Spinal cord (tissue), 9 donors: ENCODE measurements at regions not wholly inside any gene's neighbourhood (a gene's known extent, or its start where the extent isn't known, plus 50 kb on each side); places are given as distances from the start of the nearest gene placed in this dataset.

Source experiments
- DNase-seq, 6 donors: peaks; one replicate each; pipeline versions ENCODE4 v3.0.0 to v3.0.0-alpha.2; 2013 to 2015; ENCODE audit warnings: low spot score in 6 of 6, low read depth in 4 of 6
- H3K27ac ChIP-seq: one replicate; pipeline ENCODE4 v1.5.1; 2013; ENCODE audit warnings: low read depth, low read length, control low read depth
- H3K27me3 ChIP-seq: one replicate; pipeline ENCODE4 v1.6.1; 2013; ENCODE audit warnings: low read length; ENCODE audit not compliant: control insufficient read depth, insufficient read depth
- H3K36me3 ChIP-seq: one replicate; pipeline ENCODE4 v1.6.1; 2013; ENCODE audit warnings: low read length; ENCODE audit not compliant: control insufficient read depth, insufficient read depth
- H3K4me1 ChIP-seq: one replicate; pipeline ENCODE4 v1.6.1; 2013; ENCODE audit warnings: low read length; ENCODE audit not compliant: control insufficient read depth, insufficient read depth
- H3K4me3 ChIP-seq: one replicate; pipeline ENCODE4 v1.5.1; 2013; ENCODE audit warnings: low read depth, low read length, control low read depth
- H3K9me3 ChIP-seq: one replicate; pipeline ENCODE4 v1.6.1; 2013; ENCODE audit warnings: low read length; ENCODE audit not compliant: control insufficient read depth, insufficient read depth
- WGBS: methylation state at CpG from one replicate; pipeline ENCODE4 v1.1.5; 2013; ENCODE audit warnings: missing lambda C conversion rate; ENCODE audit not compliant: insufficient coverage; 5-methylcytosine and 5-hydroxymethylcytosine counted together
- donor health status: healthy.

DNA sequence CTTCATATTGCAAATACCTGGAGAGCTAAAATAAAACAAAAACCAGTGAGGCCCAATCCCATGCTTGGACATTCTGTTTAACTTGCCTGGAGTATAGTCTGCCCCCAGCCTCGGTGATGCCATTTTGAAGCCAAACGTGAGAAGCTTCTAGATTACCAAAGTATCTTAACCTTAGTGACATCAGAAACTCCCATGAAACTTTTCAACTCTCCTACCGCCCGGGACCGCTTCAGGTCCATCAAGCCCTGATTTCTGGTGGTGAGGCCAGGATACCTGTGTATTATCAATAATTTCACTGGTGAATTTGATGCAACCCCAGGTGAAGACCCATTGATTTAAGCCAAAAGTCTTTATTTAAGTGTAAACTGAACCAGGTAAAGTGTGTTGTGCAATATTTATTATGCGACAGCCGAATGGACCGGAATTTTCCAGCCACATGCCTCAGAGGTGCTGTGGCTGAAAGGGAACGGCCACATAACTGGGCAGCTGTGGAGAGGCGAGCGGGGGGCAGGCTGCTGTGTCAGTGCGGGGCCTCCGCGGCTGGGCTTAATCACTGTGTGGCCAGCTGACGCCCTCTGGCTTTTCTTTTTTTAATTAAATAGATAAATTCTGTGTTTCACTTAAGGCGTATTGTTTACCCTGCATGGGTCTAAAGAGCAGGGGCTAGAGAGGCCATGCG is 385.5 kb upstream of the B3GAT1 start:
- Histone ChIP-seq H3K27me3 (no peaks in the 10 kb centered on the region), H3K36me3 (no peaks in the 10 kb centered on the region), H3K4me3 (no peak overlapping the region), H3K27ac (no peak overlapping the region), H3K4me1 (peaks cover 24% of the 10 kb centered on the region), H3K9me3 (no peaks in the 10 kb centered on the region)
- 88% methylated on average over 10 of the region's 17 CpGs for WGBS
- no peak for DNase-seq

DNA sequence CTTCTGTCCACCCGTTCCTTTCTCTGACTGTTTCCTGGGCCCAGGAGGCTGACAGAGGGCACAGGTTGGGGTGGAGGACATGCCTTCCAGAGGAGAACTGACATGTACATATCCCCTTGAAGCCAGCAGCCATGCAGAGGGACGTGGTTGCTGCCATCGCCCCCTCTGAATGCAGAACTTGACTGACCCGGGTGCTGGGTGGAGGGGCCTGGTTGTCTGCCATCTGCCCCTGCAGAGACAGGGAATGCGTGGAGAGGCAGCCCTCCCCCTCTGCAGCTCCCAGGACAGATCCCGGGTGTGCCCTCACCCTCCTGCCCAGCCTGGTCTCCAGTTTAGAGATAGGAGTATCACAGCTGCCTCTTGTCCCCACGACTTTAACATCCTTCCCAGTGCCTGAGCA is 383.0 kb upstream of the B3GAT1 start:
- H3K36me3 ChIP-seq, result no peaks in the 10 kb centered on the region
- H3K4me3 ChIP-seq, result no peak overlapping the region
- H3K27ac ChIP-seq, result no peak overlapping the region
- H3K4me1 ChIP-seq, result peaks cover under 1% of the 10 kb centered on the region
- WGBS, result 88% methylated on average over 5 of the region's 7 CpGs
- no peaks in the 10 kb centered on the region for H3K9me3 ChIP-seq
- no peak for DNase-seq
- no peaks in the 10 kb centered on the region for H3K27me3 ChIP-seq

DNA sequence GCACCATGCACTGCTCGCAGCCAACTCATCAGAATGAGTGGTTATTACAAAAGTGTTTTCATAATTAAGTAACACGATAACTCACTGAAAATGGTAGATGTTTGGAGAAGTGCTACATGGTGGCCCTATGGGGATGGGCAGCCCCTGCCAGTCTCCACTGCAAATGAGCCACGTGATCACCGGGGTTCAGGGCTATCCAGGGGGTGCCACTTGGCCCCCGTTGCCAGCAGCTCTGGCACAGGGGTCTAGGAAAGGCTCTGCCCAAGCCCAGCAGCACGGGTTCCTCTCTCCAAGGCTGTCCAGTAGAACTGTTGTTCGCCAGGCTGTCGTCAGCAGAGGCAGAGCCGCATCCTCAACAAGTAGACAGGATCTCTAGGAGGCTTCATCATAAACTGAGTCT is 382.1 kb upstream of the B3GAT1 start:
- 81% methylated on average over 7 of the region's 9 CpGs for WGBS
- H3K36me3 ChIP-seq, result no peaks in the 10 kb centered on the region
- H3K4me3 ChIP-seq, result no peak overlapping the region
- H3K9me3 ChIP-seq, result no peaks in the 10 kb centered on the region
- no peak for DNase-seq
- H3K27ac ChIP-seq, result no peak overlapping the region
- no peaks in the 10 kb centered on the region for H3K27me3 ChIP-seq
- no peaks in the 10 kb centered on the region for H3K4me1 ChIP-seq

DNA sequence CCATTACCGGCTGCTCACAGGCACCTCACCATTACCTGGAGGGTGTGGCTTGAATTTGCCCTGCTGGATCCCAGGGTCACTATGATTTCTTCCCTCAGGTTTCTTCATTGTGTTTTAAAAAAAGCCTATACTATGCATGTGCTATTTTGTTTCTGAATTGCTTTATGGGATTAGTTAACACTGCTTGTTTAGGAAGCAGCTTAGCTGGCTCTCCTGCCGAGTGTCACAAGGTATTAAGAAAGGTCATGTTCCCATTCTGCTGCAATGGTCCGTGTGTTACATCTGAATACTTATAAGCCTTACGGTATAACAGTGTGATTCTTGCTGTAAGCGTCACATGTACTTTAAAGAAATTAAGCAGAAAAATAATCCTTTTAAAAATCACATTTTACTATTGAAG is 380.6 kb upstream of the B3GAT1 start:
- WGBS, result 50% methylated on average over 1 of the region's 5 CpGs

DNA sequence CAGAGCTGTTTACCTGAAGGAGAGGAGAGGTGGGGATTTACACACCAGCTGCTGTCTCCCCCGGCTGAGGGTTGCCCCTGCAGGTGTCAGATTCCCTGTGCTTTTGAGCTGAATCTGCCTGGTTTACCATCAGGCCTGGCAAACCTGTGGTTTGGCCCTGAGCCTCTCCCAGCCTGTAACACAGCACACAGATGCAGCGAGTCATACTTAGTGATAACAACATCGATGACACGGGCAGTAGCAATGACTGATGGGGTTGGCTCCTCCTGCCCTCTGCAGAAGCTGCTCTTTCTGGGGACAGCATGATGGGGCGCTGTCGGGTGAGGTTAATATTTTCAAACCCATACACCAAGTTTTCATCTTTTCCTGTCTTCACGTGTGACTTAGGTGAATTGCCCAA is 380.0 kb upstream of the B3GAT1 start:
- no peak overlapping the region for H3K4me3 ChIP-seq
- no peaks in the 10 kb centered on the region for H3K27me3 ChIP-seq
- no peaks in the 10 kb centered on the region for H3K4me1 ChIP-seq
- H3K9me3 ChIP-seq, result no peaks in the 10 kb centered on the region
- no peak for DNase-seq
- no peak overlapping the region for H3K27ac ChIP-seq
- H3K36me3 ChIP-seq, result no peaks in the 10 kb centered on the region
- WGBS, result 75% methylated on average over 2 of the region's 7 CpGs

More for the DNA sequence above, 380.6 kb upstream of the B3GAT1 start:
- Histone ChIP-seq H3K27me3 (no peaks in the 10 kb centered on the region), H3K9me3 (no peaks in the 10 kb centered on the region), H3K4me1 (no peaks in the 10 kb centered on the region), H3K36me3 (no peaks in the 10 kb centered on the region), H3K4me3 (no peak overlapping the region), H3K27ac (no peak overlapping the region)
- DNase-seq, result no peak

DNA sequence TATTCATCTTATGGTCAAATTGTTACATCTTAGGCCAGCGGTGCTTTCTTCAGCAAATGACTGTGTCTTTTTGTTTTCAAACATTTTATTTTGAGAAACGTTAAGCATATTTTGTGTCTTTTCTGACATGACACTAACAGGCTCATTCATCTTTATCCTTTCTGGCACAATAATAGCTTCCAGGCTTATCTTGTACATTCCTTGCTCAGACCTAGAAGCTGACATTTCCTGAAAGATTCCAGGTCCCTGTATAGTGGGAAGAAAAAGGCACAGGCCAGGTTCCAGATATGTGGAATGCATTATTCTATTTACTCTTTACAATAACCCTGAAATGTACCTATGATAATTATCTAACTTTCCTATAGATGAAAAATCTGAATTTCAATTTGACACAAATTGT is 379.1 kb upstream of the B3GAT1 start:
- Histone ChIP-seq H3K4me1 (no peaks in the 10 kb centered on the region), H3K4me3 (no peak overlapping the region), H3K36me3 (no peaks in the 10 kb centered on the region), H3K27ac (no peak overlapping the region), H3K27me3 (no peaks in the 10 kb centered on the region), H3K9me3 (no peaks in the 10 kb centered on the region)
- DNase-seq, result no peak
- 90% methylated on average over 2 of the region's 2 CpGs for WGBS

DNA sequence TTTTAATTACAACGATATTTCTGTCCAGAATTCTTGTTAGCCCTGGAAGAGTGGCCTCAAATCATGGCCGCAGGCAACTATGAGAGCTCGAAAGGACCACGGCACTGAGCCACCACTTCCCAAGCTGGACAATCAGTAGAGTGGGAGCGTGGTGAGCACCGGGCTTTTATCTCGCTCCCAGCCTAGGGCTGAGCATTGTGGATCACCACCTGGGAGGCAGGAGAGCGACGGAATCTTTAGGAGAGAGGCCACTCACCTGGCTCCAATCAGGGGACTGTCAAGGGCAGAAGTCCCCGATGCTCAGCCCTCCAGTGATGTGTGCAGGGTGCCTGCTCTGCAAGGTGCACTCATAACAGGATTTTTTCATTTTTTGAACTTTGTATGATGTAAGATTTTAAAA is 377.1 kb upstream of the B3GAT1 start:
- DNase-seq, result no peak
- Histone ChIP-seq H3K4me3 (no peak overlapping the region), H3K27me3 (no peaks in the 10 kb centered on the region), H3K27ac (no peak overlapping the region), H3K9me3 (no peaks in the 10 kb centered on the region), H3K4me1 (no peaks in the 10 kb centered on the region), H3K36me3 (no peaks in the 10 kb centered on the region)
- 96% methylated on average over 10 of the region's 10 CpGs for WGBS

DNA sequence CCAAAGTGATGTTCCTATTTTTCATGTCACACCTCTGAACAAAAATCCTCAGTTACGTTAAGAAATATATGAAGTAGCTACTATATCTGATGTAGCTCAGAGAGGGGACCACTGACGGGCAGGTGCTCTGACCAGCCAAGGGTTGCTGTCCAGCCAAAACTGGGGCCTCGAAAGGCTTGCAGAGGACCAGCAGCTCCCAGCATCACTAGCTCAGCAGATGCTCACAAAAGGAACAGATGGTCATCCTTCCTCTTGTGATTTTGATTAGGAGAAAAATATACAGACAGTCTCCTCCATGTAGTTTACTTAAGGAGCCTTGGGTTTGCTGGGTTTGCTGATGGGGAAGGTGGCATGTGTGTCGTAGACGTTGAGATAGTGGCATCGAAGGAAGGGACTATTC is 374.6 kb upstream of the B3GAT1 start:
- WGBS, result 100% methylated on average over 1 of the region's 6 CpGs
- no peak overlapping the region for H3K4me3 ChIP-seq
- no peaks in the 10 kb centered on the region for H3K36me3 ChIP-seq
- H3K9me3 ChIP-seq, result no peaks in the 10 kb centered on the region
- no peaks in the 10 kb centered on the region for H3K27me3 ChIP-seq
- no peaks in the 10 kb centered on the region for H3K4me1 ChIP-seq
- no peak overlapping the region for H3K27ac ChIP-seq
- no peak for DNase-seq

DNA sequence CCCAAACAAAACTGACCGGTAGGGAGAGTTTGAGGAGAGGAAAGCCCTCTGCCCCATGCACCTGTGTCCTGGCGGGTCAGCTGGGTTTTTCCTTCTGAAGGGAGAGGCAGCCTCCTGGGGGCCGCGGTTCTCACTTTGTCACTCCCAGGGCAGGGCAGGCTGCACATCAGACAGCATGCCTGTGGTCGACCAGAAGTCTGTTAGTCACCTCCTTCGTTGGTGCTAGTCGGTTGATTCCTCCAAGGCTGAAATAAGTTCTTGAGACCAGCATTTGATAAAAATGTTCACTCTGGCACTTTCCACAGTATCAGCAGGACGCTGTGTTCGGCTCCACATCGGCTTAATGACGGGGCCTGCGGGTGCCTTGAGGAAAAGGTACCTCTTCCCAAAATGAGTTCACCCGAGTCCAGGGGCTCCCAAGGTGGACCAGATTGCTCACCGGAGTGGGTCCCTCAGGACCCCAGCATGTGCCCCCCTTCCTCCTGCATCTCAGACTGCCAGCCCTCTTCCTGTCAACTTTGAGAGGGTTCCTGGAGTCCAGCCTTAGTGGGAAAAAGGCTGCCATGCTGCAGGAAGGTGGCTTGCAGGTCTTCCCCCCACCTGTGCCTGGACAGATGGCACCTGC is 373.7 kb upstream of the B3GAT1 start:
- no peaks in the 10 kb centered on the region for H3K27me3 ChIP-seq
- H3K9me3 ChIP-seq, result no peaks in the 10 kb centered on the region
- no peak overlapping the region for H3K4me3 ChIP-seq
- no peak for DNase-seq
- 95% methylated on average over 14 of the region's 14 CpGs for WGBS
- no peaks in the 10 kb centered on the region for H3K36me3 ChIP-seq
- no peaks in the 10 kb centered on the region for H3K4me1 ChIP-seq
- no peak overlapping the region for H3K27ac ChIP-seq

DNA sequence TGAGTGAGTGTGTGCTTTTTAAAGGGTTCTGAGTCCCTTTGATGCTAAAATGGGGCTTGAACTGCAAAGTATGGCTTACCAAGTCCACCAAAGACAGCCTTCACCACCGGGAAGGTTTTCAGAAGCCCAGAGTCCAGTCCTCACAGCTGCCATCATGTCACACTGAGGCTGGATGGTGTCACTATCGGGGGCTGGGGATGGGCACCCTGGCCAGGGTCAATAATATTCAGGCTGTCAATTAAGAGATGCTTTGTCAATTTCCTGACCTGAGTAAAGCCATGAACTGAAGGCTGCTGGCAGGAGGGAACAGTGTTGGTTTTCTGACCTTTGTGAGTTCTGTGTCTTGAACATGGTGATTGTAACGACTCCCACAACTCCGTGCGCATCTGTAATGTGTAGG is 373.0 kb upstream of the B3GAT1 start:
- no peak overlapping the region for H3K4me3 ChIP-seq
- no peaks in the 10 kb centered on the region for H3K36me3 ChIP-seq
- no peaks in the 10 kb centered on the region for H3K9me3 ChIP-seq
- no peak overlapping the region for H3K27ac ChIP-seq
- DNase-seq, result no peak
- no peaks in the 10 kb centered on the region for H3K4me1 ChIP-seq
- WGBS, result 96% methylated on average over 2 of the region's 5 CpGs
- no peaks in the 10 kb centered on the region for H3K27me3 ChIP-seq
